GM12878 (cell line): ENCODE measurements at regions not wholly inside any gene's neighbourhood (a gene's known extent, or its start where the extent isn't known, plus 50 kb on each side); places are given as distances from the start of the nearest gene placed in this dataset.

Source experiments
- ATAC-seq: fragments of 200-7000 bp; cut with Tn5 transposase; 3 replicates; pipeline ENCODE4 v1.9.1; 2020; ENCODE audit warnings: mild to moderate bottlenecking, moderate library complexity
- BruUV-seq: library from RNA; stranded (reverse); fragments of 400-500 nt; replicated peaks from 2 replicates; lab custom pipeline; 2021; lab: Mats Ljungman, UMichigan
- CTCF ChIA-PET: fragments of 300-600 bp; sonication (Branson Sonifier 250); formaldehyde crosslinking; extraction: SDS; loops from one replicate; lab custom pipeline; 2021; ENCODE audit warnings: inconsistent platforms; lab: Yijun Ruan, JAX
- POLR2A ChIA-PET: fragments of 350-600 bp; formaldehyde crosslinking; extraction: SDS; loops from one replicate; lab custom pipeline; 2021; ENCODE audit warnings: inconsistent platforms; lab: Charles Lee
- RAD21 ChIA-PET: fragments of 300-600 bp; sonication (Branson Sonifier 250); formaldehyde crosslinking; loops from one replicate; lab custom pipeline; 2023; ENCODE audit warnings: antibody characterized with exemption; ENCODE audit not compliant: unreplicated experiment; lab: Charles Lee
- SMC1A ChIA-PET: fragments of 300-600 bp; sonication (Branson Sonifier 250); formaldehyde crosslinking; loops from one replicate; lab custom pipeline; 2023; ENCODE audit not compliant: unreplicated experiment, uncharacterized antibody; lab: Charles Lee
- DNase-seq: peaks from one replicate; pipeline ENCODE4 v3.0.0-alpha.2; 2011; ENCODE audit warnings: low read depth, low spot score
- FAIRE-seq: peaks from 3 replicates; lab custom pipeline; 2011; peaks lifted over from hg19 to GRCh38; lab: Jason Lieb, UNC
- H2AFZ ChIP-seq: 2 replicates; pipeline ENCODE4 v1.6.0; 2011; ENCODE audit warnings: low read depth, low read length, control low read depth; ENCODE audit not compliant: control insufficient read depth
- H3K27ac ChIP-seq: 2 replicates; pipeline ENCODE4 v1.5.1; 2011; ENCODE audit warnings: control low read depth; ENCODE audit not compliant: control insufficient read depth, insufficient read depth
- H3K27me3 ChIP-seq, 2 experiments: replicated peaks in 1 of 2; 2 replicates each; pipeline versions ENCODE4 v1.6.0 to v1.6.1; 2011; ENCODE audit warnings: low read length in 1 of 2; ENCODE audit not compliant: control insufficient read depth in 2 of 2, insufficient read depth in 2 of 2
- H3K36me3 ChIP-seq, 2 experiments: 2 replicates each; pipeline ENCODE4 v1.5.1; 2011; ENCODE audit warnings: low read length in 1 of 2; ENCODE audit not compliant: control insufficient read depth in 2 of 2, insufficient read depth in 2 of 2
- H3K4me1 ChIP-seq: 2 replicates; pipeline ENCODE4 v1.6.1; 2011; ENCODE audit warnings: mild to moderate bottlenecking, low read length, moderate library complexity, mixed read lengths; ENCODE audit not compliant: control insufficient read depth, insufficient read depth
- H3K4me2 ChIP-seq: 2 replicates; pipeline ENCODE4 v1.6.0; 2011; ENCODE audit warnings: control low read depth; ENCODE audit not compliant: control insufficient read depth, insufficient read depth
- H3K4me3 ChIP-seq: fragments of 200-600 bp; sonication (generic); 2 replicates; pipeline ENCODE4 v1.5.1; 2016
- H3K79me2 ChIP-seq: 2 replicates; pipeline ENCODE4 v1.6.0; 2011; ENCODE audit warnings: low read length; ENCODE audit not compliant: control insufficient read depth, insufficient read depth
- H3K9ac ChIP-seq: 2 replicates; pipeline ENCODE4 v1.8.0; 2011; ENCODE audit warnings: low read length, control low read depth, mixed read lengths; ENCODE audit not compliant: control insufficient read depth, insufficient read depth
- H3K9me3 ChIP-seq: replicated peaks from 3 replicates; pipeline ENCODE4 v1.5.1; 2011; ENCODE audit warnings: mild to moderate bottlenecking, low read length; ENCODE audit not compliant: control insufficient read depth, insufficient read depth
- H4K20me1 ChIP-seq: 2 replicates; pipeline ENCODE4 v1.6.0; 2011; ENCODE audit not compliant: control insufficient read depth, insufficient read depth
- BACH1 ChIP-seq: fragments of 450-650 bp; IDR thresholded peaks from 2 replicates; pipeline ENCODE4 v1.6.1; 2017; ENCODE audit warnings: mild to moderate bottlenecking, borderline replicate concordance
- BRCA1 ChIP-seq: IDR thresholded peaks from 2 replicates; pipeline ENCODE4 v1.6.1; 2011; ENCODE audit warnings: low read depth, low read length, improper control_type of control experiment
- MYC ChIP-seq: IDR thresholded peaks from 2 replicates; pipeline ENCODE4 v1.6.1; 2011; ENCODE audit warnings: mild to moderate bottlenecking, low read length, moderate library complexity, inconsistent platforms; ENCODE audit not compliant: insufficient read depth, insufficient replicate concordance, insufficient read length, severe bottlenecking
- WRNIP1 ChIP-seq: IDR thresholded peaks from 2 replicates; pipeline ENCODE4 v1.6.1; 2011; ENCODE audit warnings: low read depth, low read length, improper control_type of control experiment, borderline replicate concordance
- YY1 ChIP-seq: IDR thresholded peaks from 2 replicates; pipeline ENCODE4 v1.6.1; 2011; ENCODE audit warnings: low read depth, mild to moderate bottlenecking, low read length
- whole genome bisulfite sequencing: methylation state at CpG from one replicate; pipeline ENCODE4 v1.1.6; 2016; ENCODE audit warnings: low lambda C conversion rate; ENCODE audit not compliant: insufficient replicate concordance, insufficient coverage; ENCODE audit errors: missing lambda C conversion rate; 5-methylcytosine and 5-hydroxymethylcytosine counted together
- in situ Hi-C: fragments of 300-500 bp; cut with MboI; formaldehyde crosslinking; loops from 9 replicates; pipeline ENCODE4 v1.14.3; 2018; ENCODE audit warnings: mixed read lengths
- intact Hi-C: fragments of 100-400 bp; cut with micrococcal nuclease; formaldehyde crosslinking; loops from one replicate; pipeline ENCODE4 v1.14.2; 2022; ENCODE audit not compliant: unreplicated experiment
- TF ChIP-seq, protein P1 (sequence below): fragments of 450-650 bp; formaldehyde crosslinking; IDR thresholded peaks from 2 replicates; pipeline ENCODE4 v1.4.0; 2020; ENCODE audit warnings: mild to moderate bottlenecking, moderate library complexity

DNA sequence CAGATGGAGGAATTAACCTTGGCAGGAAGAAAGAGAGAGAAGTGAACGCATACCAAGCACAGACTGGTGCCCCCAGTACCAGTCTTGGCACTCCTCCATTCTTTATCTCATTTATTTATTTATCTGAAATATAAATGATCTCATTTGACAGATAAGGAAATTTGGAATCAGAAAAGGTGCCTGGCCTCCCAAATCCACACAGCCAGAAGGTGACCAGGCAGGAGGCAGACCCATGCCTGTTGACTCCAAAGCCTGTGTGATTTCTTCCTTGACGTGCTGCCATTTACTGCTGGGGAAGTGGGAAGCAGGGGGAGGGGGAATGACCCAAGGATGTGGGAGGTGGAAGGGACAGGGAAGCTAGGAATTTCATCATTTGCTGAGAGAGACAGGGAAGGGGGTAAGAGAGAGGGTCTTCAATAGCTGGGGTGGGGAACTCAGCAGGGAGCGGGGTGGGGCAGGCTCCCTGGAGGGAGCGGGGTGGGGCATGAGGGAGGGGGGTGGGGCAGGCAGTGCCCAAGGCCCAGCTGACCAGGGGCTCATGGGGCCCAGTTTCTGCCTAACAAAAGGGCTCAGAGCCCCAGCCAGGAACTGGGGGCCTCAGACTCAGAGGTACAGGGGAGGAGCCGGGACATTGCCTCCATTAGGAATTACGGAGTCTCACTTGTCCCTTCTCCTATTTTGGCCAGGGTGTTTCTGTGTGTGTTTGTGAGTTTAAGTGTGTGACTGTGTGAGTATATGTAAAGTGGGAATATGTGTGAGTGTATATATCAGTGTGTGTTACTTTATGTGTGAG is 63.0 kb downstream of the MINAR1 start:
- no peak overlapping the region for H3K4me2 ChIP-seq
- no peaks in the 10 kb centered on the region for H4K20me1 ChIP-seq
- no peak overlapping the region for H3K9ac ChIP-seq
- CTCF ChIA-PET = no interaction called here
- intact Hi-C loops (no loop called here), in situ Hi-C loops (no loop called here)
- H3K27me3 ChIP-seq = 0 out of 4 replicates have a peak, but pooled peaks cover 0 to 2% of the 10 kb centered on the region in 2 experiments
- no peak for ATAC-seq
- no peak for FAIRE-seq
- H3K36me3 ChIP-seq = no peaks in the 10 kb centered on the region
- no peaks in the 10 kb centered on the region for H3K79me2 ChIP-seq
- no peak overlapping the region for H3K4me3 ChIP-seq
- TF ChIP-seq WRNIP1 (no peak), BACH1 (no peak), YY1 (no peak), BRCA1 (no peak), MYC (no peak)
- TF ChIP-seq, protein P1, sequence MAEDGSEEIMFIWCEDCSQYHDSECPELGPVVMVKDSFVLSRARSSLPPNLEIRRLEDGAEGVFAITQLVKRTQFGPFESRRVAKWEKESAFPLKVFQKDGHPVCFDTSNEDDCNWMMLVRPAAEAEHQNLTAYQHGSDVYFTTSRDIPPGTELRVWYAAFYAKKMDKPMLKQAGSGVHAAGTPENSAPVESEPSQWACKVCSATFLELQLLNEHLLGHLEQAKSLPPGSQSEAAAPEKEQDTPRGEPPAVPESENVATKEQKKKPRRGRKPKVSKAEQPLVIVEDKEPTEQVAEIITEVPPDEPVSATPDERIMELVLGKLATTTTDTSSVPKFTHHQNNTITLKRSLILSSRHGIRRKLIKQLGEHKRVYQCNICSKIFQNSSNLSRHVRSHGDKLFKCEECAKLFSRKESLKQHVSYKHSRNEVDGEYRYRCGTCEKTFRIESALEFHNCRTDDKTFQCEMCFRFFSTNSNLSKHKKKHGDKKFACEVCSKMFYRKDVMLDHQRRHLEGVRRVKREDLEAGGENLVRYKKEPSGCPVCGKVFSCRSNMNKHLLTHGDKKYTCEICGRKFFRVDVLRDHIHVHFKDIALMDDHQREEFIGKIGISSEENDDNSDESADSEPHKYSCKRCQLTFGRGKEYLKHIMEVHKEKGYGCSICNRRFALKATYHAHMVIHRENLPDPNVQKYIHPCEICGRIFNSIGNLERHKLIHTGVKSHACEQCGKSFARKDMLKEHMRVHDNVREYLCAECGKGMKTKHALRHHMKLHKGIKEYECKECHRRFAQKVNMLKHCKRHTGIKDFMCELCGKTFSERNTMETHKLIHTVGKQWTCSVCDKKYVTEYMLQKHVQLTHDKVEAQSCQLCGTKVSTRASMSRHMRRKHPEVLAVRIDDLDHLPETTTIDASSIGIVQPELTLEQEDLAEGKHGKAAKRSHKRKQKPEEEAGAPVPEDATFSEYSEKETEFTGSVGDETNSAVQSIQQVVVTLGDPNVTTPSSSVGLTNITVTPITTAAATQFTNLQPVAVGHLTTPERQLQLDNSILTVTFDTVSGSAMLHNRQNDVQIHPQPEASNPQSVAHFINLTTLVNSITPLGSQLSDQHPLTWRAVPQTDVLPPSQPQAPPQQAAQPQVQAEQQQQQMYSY (CRISPR knock-in tag) = no peak
- no peak for DNase-seq
- H3K27ac ChIP-seq = no peak overlapping the region
- POLR2A ChIA-PET = no interaction called here
- no peaks in the 10 kb centered on the region for H3K4me1 ChIP-seq
- WGBS = 16% methylated on average over 5 of the region's 6 CpGs
- BruUV-seq = no TSS peak
- H3K9me3 ChIP-seq = no peaks in the 10 kb centered on the region
- H2AFZ ChIP-seq = no peak overlapping the region
- SMC1A ChIA-PET = no interaction called here
- RAD21 ChIA-PET = no interaction called here
